ENCODE measurements at regions not wholly inside any gene's neighbourhood (a gene's known extent, or its start where the extent isn't known, plus 50 kb on each side); places are given as distances from the start of the nearest gene placed in this dataset.

DNA sequence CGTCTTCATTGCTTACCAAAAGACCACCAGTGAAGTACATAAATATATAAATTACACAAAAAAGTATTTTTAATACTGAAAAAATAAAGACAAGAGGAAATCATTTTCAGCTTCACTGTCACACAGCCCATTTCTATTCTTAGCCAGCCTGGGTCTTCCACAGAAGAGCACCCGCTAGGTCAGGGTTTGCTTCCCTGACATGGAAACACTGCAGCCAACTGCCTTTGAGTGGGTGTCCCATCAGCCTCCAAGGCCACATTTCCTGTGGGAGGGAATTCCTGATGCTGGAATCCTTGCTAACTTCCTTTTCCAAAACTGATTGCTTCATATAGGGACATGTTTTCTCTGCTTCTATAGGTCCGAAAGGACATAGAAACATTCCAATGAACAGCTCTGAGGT, 137.8 kb upstream of the CAV2 start:
- no peaks in the 10 kb centered on the region for H3K4me1 ChIP-seq (ENCODE audit: insufficient read depth)
- no peaks in the 10 kb centered on the region for H3K4me1 Mint-ChIP-seq
- H3K27ac ChIP-seq (ENCODE audit: low read depth): no peak overlapping the region
- H3F3A ChIP-seq (replicated peaks; ENCODE audit: low read depth): no peaks in the 10 kb centered on the region
- H3K36me3 ChIP-seq (ENCODE audit: insufficient read depth): no peaks in the 10 kb centered on the region
- H3K4me2 ChIP-seq: no peak overlapping the region
- no peak for ATAC-seq
- no peak overlapping the region for H3K27ac Mint-ChIP-seq
- no peaks in the 10 kb centered on the region for H3K27me3 ChIP-seq (ENCODE audit: insufficient read depth)
- H3K27me3 Mint-ChIP-seq (ENCODE audit: insufficient read depth, low read depth, poor library complexity): no peaks in the 10 kb centered on the region
- DNase-seq (ENCODE audit: low spot score): no peak
- H3K4me3 ChIP-seq: no peak overlapping the region
- 0 out of 2 replicates have a peak, but pooled peaks cover 4% of the 10 kb centered on the region for H3K9me2 ChIP-seq (ENCODE audit: insufficient read depth)
- TF ChIP-seq NANOG (IDR thresholded peaks at IDR 0.05; ENCODE audit: borderline replicate concordance): no peak
- TF ChIP-seq, protein P1, sequence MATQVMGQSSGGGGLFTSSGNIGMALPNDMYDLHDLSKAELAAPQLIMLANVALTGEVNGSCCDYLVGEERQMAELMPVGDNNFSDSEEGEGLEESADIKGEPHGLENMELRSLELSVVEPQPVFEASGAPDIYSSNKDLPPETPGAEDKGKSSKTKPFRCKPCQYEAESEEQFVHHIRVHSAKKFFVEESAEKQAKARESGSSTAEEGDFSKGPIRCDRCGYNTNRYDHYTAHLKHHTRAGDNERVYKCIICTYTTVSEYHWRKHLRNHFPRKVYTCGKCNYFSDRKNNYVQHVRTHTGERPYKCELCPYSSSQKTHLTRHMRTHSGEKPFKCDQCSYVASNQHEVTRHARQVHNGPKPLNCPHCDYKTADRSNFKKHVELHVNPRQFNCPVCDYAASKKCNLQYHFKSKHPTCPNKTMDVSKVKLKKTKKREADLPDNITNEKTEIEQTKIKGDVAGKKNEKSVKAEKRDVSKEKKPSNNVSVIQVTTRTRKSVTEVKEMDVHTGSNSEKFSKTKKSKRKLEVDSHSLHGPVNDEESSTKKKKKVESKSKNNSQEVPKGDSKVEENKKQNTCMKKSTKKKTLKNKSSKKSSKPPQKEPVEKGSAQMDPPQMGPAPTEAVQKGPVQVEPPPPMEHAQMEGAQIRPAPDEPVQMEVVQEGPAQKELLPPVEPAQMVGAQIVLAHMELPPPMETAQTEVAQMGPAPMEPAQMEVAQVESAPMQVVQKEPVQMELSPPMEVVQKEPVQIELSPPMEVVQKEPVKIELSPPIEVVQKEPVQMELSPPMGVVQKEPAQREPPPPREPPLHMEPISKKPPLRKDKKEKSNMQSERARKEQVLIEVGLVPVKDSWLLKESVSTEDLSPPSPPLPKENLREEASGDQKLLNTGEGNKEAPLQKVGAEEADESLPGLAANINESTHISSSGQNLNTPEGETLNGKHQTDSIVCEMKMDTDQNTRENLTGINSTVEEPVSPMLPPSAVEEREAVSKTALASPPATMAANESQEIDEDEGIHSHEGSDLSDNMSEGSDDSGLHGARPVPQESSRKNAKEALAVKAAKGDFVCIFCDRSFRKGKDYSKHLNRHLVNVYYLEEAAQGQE (IDR thresholded peaks at IDR 0.05; ENCODE audit: unreplicated experiment): no peak
- no peak for TF ChIP-seq EZH2 (IDR thresholded peaks at IDR 0.05; ENCODE audit: low read depth, unreplicated experiment)
- TF ChIP-seq JUNB (IDR thresholded peaks at IDR 0.05; ENCODE audit: unreplicated experiment): no peak
- no peak for TF ChIP-seq STAT1 (IDR thresholded peaks at IDR 0.05; ENCODE audit: unreplicated experiment)
- TF ChIP-seq, protein P2, sequence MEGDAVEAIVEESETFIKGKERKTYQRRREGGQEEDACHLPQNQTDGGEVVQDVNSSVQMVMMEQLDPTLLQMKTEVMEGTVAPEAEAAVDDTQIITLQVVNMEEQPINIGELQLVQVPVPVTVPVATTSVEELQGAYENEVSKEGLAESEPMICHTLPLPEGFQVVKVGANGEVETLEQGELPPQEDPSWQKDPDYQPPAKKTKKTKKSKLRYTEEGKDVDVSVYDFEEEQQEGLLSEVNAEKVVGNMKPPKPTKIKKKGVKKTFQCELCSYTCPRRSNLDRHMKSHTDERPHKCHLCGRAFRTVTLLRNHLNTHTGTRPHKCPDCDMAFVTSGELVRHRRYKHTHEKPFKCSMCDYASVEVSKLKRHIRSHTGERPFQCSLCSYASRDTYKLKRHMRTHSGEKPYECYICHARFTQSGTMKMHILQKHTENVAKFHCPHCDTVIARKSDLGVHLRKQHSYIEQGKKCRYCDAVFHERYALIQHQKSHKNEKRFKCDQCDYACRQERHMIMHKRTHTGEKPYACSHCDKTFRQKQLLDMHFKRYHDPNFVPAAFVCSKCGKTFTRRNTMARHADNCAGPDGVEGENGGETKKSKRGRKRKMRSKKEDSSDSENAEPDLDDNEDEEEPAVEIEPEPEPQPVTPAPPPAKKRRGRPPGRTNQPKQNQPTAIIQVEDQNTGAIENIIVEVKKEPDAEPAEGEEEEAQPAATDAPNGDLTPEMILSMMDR (conservative IDR thresholded peaks at IDR 0.05; ENCODE audit: low read depth in 2 of 2): no peak
- TF ChIP-seq, protein P3, sequence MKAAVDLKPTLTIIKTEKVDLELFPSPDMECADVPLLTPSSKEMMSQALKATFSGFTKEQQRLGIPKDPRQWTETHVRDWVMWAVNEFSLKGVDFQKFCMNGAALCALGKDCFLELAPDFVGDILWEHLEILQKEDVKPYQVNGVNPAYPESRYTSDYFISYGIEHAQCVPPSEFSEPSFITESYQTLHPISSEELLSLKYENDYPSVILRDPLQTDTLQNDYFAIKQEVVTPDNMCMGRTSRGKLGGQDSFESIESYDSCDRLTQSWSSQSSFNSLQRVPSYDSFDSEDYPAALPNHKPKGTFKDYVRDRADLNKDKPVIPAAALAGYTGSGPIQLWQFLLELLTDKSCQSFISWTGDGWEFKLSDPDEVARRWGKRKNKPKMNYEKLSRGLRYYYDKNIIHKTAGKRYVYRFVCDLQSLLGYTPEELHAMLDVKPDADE (IDR thresholded peaks at IDR 0.05): no peak
- no peak for TF ChIP-seq ZNF331 (CRISPR knock-in tag; IDR thresholded peaks at IDR 0.05; ENCODE audit: low read depth)
- no peak for TF ChIP-seq ZNF114 (CRISPR knock-in tag; IDR thresholded peaks at IDR 0.05)
- TF ChIP-seq CREB1 (CRISPR knock-in tag; IDR thresholded peaks at IDR 0.05; ENCODE audit: low read depth): no peak
- TF ChIP-seq EZH2phosphoT487 (IDR thresholded peaks at IDR 0.05; ENCODE audit: unreplicated experiment): no peak
- TF ChIP-seq, protein P4, sequence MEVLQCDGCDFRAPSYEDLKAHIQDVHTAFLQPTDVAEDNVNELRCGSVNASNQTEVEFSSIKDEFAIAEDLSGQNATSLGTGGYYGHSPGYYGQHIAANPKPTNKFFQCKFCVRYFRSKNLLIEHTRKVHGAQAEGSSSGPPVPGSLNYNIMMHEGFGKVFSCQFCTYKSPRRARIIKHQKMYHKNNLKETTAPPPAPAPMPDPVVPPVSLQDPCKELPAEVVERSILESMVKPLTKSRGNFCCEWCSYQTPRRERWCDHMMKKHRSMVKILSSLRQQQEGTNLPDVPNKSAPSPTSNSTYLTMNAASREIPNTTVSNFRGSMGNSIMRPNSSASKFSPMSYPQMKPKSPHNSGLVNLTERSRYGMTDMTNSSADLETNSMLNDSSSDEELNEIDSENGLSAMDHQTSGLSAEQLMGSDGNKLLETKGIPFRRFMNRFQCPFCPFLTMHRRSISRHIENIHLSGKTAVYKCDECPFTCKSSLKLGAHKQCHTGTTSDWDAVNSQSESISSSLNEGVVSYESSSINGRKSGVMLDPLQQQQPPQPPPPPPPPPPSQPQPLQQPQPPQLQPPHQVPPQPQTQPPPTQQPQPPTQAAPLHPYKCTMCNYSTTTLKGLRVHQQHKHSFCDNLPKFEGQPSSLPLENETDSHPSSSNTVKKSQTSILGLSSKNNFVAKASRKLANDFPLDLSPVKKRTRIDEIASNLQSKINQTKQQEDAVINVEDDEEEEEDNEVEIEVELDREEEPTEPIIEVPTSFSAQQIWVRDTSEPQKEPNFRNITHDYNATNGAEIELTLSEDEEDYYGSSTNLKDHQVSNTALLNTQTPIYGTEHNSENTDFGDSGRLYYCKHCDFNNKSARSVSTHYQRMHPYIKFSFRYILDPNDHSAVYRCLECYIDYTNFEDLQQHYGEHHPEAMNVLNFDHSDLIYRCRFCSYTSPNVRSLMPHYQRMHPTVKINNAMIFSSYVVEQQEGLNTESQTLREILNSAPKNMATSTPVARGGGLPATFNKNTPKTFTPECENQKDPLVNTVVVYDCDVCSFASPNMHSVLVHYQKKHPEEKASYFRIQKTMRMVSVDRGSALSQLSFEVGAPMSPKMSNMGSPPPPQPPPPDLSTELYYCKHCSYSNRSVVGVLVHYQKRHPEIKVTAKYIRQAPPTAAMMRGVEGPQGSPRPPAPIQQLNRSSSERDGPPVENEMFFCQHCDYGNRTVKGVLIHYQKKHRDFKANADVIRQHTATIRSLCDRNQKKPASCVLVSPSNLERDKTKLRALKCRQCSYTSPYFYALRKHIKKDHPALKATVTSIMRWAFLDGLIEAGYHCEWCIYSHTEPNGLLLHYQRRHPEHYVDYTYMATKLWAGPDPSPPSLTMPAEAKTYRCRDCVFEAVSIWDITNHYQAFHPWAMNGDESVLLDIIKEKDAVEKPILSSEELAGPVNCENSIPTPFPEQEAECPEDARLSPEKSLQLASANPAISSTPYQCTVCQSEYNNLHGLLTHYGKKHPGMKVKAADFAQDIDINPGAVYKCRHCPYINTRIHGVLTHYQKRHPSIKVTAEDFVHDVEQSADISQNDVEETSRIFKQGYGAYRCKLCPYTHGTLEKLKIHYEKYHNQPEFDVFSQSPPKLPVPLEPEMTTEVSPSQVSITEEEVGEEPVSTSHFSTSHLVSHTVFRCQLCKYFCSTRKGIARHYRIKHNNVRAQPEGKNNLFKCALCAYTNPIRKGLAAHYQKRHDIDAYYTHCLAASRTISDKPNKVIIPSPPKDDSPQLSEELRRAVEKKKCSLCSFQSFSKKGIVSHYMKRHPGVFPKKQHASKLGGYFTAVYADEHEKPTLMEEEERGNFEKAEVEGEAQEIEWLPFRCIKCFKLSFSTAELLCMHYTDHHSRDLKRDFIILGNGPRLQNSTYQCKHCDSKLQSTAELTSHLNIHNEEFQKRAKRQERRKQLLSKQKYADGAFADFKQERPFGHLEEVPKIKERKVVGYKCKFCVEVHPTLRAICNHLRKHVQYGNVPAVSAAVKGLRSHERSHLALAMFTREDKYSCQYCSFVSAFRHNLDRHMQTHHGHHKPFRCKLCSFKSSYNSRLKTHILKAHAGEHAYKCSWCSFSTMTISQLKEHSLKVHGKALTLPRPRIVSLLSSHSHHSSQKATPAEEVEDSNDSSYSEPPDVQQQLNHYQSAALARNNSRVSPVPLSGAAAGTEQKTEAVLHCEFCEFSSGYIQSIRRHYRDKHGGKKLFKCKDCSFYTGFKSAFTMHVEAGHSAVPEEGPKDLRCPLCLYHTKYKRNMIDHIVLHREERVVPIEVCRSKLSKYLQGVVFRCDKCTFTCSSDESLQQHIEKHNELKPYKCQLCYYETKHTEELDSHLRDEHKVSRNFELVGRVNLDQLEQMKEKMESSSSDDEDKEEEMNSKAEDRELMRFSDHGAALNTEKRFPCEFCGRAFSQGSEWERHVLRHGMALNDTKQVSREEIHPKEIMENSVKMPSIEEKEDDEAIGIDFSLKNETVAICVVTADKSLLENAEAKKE (CRISPR knock-in tag; IDR thresholded peaks at IDR 0.05): no peak
- TF ChIP-seq POLR2AphosphoS5 (IDR thresholded peaks at IDR 0.05; ENCODE audit: low read depth): no peak
- no peaks in the 10 kb centered on the region for H4K20me1 ChIP-seq (replicated peaks; ENCODE audit: insufficient read depth)
- H3K4me3 Mint-ChIP-seq: no peak overlapping the region
- H3K9me3 Mint-ChIP-seq: no peaks in the 10 kb centered on the region
- H3K79me2 ChIP-seq (replicated peaks; ENCODE audit: insufficient read depth): no peaks in the 10 kb centered on the region
- no peaks in the 10 kb centered on the region for H3K36me3 Mint-ChIP-seq (ENCODE audit: low read depth)
- H2AFZ ChIP-seq: no peak overlapping the region

All from GM23338 (cell line).